RWPE2 (cell line): ENCODE measurements at regions not wholly inside any gene's neighbourhood (a gene's known extent, or its start where the extent isn't known, plus 50 kb on each side); places are given as distances from the start of the nearest gene placed in this dataset.
A peak's percentile ranks its signal among the peaks of the same experiment; 100 is the strongest.

ENCODE experiments used
- ATAC-seq: fragments of 200-7000 bp; cut with Tn5 transposase; 3 replicates; pipeline ENCODE4 v1.9.1; 2021; ENCODE audit warnings: low read depth
- DNase-seq: peaks from one replicate; pipeline ENCODE4 v3.0.0-alpha.2; 2020; ENCODE audit warnings: low spot score
- H3K27ac ChIP-seq: fragments of 450-650 bp; 2 replicates; pipeline ENCODE4 v1.5.1; 2017; ENCODE audit warnings: mild to moderate bottlenecking; ENCODE audit not compliant: poor library complexity, severe bottlenecking
- H3K27me3 ChIP-seq: fragments of 250-450 bp; sonication (Bioruptor Pico); 2 replicates; pipeline ENCODE4 v1.5.1; 2021; ENCODE audit warnings: mild to moderate bottlenecking, moderate library complexity; ENCODE audit not compliant: insufficient read depth, poor library complexity, severe bottlenecking
- H3K36me3 ChIP-seq: fragments of 250-450 bp; sonication (Bioruptor Pico); 2 replicates; pipeline ENCODE4 v1.5.1; 2020; ENCODE audit warnings: low read depth, mild to moderate bottlenecking, moderate library complexity
- H3K4me1 ChIP-seq: fragments of 250-450 bp; sonication (Bioruptor Pico); 2 replicates; pipeline ENCODE4 v1.5.1; 2021; ENCODE audit warnings: mild to moderate bottlenecking, moderate library complexity; ENCODE audit not compliant: insufficient read depth, poor library complexity, severe bottlenecking
- H3K4me3 ChIP-seq: fragments of 250-450 bp; sonication (Bioruptor Pico); 2 replicates; pipeline ENCODE4 v1.5.1; 2021; ENCODE audit warnings: mild to moderate bottlenecking, moderate library complexity; ENCODE audit not compliant: severe bottlenecking
- H3K9me3 ChIP-seq: fragments of 250-450 bp; sonication (Bioruptor Pico); 2 replicates; pipeline ENCODE4 v1.5.1; 2021; ENCODE audit warnings: mild to moderate bottlenecking, moderate library complexity; ENCODE audit not compliant: severe bottlenecking
- CTCF ChIP-seq: fragments of 450-650 bp; IDR thresholded peaks from one replicate; pipeline ENCODE4 v1.5.1; 2017; ENCODE audit warnings: mild to moderate bottlenecking, moderate library complexity; ENCODE audit not compliant: poor library complexity, severe bottlenecking

GRCh38 chr2:105677901-105678300 is 66.8 kb upstream of the NCK2 start:
- no peak for ATAC-seq
- Histone ChIP-seq H3K4me3 (no peak overlapping the region), H3K27ac (no peak overlapping the region), H3K36me3 (no peaks in the 10 kb centered on the region), H3K27me3 (no peaks in the 10 kb centered on the region), H3K9me3 (no peaks in the 10 kb centered on the region), H3K4me1 (no peaks in the 10 kb centered on the region)
- TF ChIP-seq CTCF: no peak
- no peak for DNase-seq

GRCh38 chr2:105675841-105676240 is 68.9 kb upstream of the NCK2 start:
- Histone ChIP-seq H3K36me3 (no peaks in the 10 kb centered on the region), H3K9me3 (no peaks in the 10 kb centered on the region), H3K27me3 (no peaks in the 10 kb centered on the region), H3K27ac (no peak overlapping the region), H3K4me3 (no peak overlapping the region), H3K4me1 (no peaks in the 10 kb centered on the region)
- TF ChIP-seq CTCF: no peak
- ATAC-seq (no peak), DNase-seq (no peak)

- DNase-seq (no peak), ATAC-seq (no peak)
- Histone ChIP-seq H3K27ac (no peak overlapping the region), H3K27me3 (no peaks in the 10 kb centered on the region), H3K9me3 (no peaks in the 10 kb centered on the region), H3K4me1 (no peaks in the 10 kb centered on the region), H3K36me3 (no peaks in the 10 kb centered on the region), H3K4me3 (no peak overlapping the region)
- TF ChIP-seq CTCF: no peak
These were observed 69.7 kb upstream of the NCK2 start for GRCh38 chr2:105674859-105675541.

GRCh38 chr2:105674401-105674800 is 70.3 kb upstream of the NCK2 start:
- no peak for ATAC-seq
- DNase-seq: no peak
- no peak for TF ChIP-seq CTCF
- no peak overlapping the region for H3K27ac ChIP-seq
- no peaks in the 10 kb centered on the region for H3K4me1 ChIP-seq
- no peaks in the 10 kb centered on the region for H3K27me3 ChIP-seq
- no peaks in the 10 kb centered on the region for H3K36me3 ChIP-seq
- no peak overlapping the region for H3K4me3 ChIP-seq
- no peaks in the 10 kb centered on the region for H3K9me3 ChIP-seq

- Histone ChIP-seq H3K27ac (no peak overlapping the region), H3K27me3 (no peaks in the 10 kb centered on the region), H3K4me1 (no peaks in the 10 kb centered on the region), H3K4me3 (no peak overlapping the region), H3K36me3 (no peaks in the 10 kb centered on the region), H3K9me3 (no peaks in the 10 kb centered on the region)
- ATAC-seq: peak; percentile 46; the same call in 1 of the 3 replicates
- DNase-seq: no peak
- no peak for TF ChIP-seq CTCF
These were observed 73.6 kb upstream of the NCK2 start for GRCh38 chr2:105671156-105671555.
